GM19240 (cell line): ENCODE measurements at regions not wholly inside any gene's neighbourhood (a gene's known extent, or its start where the extent isn't known, plus 50 kb on each side); places are given as distances from the start of the nearest gene placed in this dataset.

Source experiments
- DNase-seq: peaks from one replicate; pipeline ENCODE4 v3.0.0; 2011; ENCODE audit warnings: low spot score; ENCODE audit not compliant: insufficient read length

GRCh38 chr16:85187886-85188285, 75.6 kb upstream of the CIBAR2 start:
- no peak for DNase-seq

DNA sequence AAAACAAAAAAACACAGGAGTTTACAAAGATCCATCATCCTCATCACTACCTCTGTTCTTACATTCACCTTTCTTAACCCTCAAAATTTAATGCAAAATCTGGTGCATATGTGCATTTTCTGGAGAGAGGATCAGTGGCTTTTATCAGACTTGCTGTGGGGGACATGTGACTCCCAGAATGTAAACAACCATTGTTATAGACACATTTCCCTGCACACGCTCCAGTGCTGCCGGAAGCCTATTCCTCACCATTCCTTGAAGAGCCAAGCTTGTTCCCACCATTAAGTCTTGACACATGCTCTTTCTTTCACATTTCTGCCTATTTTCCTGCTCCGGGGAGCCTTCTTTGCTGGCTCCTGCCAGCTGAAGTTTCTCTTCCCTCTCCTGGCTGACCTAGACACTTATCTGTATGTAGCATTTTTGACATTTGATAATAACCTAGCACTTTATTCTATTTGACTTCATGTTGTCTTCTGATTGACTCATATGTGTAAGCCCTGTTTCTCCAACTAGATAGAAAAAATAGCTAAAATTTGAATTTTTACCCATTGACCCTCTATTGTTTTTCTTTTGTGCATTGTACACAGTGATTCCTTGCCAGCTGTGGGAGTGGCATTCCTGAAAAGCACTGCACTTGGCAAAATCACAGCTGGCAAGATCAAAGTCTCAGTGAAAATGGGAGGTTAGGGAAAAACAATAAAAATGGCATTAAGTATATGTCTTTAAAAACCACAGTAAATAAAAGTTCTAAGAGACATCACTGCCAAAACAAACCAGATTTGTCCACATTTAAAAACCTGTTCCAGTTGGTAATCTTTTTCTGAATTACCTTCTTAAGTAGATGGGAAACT, 76.8 kb upstream of the CIBAR2 start:
- no peak for DNase-seq

DNA sequence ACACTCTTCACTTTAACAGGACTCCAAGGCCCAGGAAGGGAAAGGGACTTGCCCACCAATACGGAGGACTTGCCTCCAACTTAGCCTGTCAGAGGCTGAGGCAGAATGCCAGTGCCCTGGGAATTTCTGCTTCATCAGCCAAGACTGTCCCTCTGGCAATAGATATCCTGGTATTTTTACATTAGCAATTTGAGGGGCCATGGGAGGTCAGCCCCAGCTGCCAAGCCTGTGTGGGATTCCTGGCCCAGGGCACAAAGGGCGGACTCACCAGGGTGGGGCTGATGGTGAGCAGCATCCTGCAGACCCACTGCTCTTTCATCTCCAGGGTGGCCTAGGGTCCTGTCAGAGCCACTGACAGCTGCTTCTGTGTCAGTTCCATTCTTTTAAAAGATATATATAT, 78.3 kb upstream of the CIBAR2 start:
- no peak for DNase-seq

DNA sequence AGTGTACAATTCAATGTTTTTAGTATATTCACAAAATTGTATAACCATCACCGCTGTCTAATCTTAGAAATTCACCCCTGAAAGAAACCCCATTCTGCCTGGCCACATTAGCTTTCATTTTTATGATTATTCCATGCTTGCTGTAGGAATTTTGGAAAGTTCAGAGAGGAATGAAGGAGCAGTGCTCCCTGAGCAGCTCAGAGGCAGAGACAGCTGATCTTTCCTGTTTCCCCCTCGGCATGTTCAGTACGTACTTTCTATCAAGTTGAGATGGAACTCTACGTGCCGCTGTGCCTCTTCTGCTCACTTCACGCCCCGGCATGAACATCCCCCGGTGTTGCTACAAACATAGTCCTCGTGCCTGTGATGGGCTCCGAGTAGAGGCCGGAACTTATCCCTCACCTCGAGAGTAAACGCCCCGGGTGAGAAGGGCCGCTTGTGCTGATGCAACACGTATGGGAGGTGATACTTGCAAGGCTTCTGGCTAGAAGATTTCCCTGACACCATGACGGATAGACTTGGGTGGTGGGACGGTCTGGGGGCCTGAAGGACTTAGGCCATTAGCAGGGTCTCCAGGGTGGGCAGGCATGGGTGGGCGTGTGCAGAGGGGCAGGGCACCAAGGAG, 79.2 kb upstream of the CIBAR2 start:
- DNase-seq, result no peak

DNA sequence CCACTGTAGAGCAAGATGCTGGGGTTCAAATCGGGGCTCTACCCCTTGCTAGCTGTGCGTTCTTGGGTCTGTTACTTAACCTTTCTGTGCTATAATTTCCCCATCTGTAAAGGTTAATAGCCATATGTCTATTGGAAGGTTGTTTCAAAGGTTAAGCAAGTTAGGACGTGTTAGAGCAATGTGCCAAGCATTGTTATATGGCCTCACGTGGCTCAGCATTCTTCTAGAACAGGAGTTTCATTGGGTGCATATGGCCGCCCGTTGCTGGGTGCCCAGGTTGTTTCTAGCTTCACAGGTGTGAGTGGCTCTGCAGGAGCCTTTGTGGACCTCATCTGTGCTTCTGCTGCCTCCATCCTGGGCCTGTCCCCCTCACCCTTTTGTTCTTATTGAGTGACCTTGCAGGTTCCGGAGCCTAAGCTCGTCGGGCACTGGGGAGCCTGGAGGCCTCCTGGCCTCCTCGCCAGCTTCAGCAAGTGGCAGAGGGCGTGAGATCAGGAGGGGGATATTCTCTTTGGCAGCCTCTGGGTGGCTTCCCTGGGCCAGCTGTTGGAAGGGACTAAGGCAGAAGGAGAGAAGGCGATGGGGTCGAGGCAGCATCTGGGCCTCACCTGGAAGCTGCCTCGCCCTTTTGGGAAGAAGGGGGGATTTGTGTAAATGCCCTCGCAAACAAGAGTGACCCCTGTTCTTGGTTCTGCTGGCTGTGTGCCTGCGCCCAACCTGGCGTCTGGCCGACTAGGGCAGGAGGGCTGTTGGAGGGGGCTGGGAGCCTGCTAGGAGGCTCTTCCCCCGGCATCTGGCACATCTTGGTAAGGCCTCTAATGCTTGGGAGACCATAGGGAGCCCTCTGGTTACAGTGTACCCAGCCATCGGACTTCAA, 80.2 kb upstream of the CIBAR2 start:
- no peak for DNase-seq

GRCh38 chr16:85193115-85193493, 80.8 kb upstream of the CIBAR2 start:
- DNase-seq, result no peak

- no peak for DNase-seq
Observed at GRCh38 chr16:85193876-85194275, 81.6 kb upstream of the CIBAR2 start.

- no peak for DNase-seq
Observed at GRCh38 chr16:85194307-85195270, 82.3 kb upstream of the CIBAR2 start.

- DNase-seq, result no peak
Observed at GRCh38 chr16:85195271-85195647, 83.0 kb upstream of the CIBAR2 start.

- no peak for DNase-seq
Observed at GRCh38 chr16:85195900-85196772, 83.9 kb upstream of the CIBAR2 start.

- DNase-seq, result no peak
Observed at GRCh38 chr16:85196976-85197375, 84.7 kb upstream of the CIBAR2 start.

DNA sequence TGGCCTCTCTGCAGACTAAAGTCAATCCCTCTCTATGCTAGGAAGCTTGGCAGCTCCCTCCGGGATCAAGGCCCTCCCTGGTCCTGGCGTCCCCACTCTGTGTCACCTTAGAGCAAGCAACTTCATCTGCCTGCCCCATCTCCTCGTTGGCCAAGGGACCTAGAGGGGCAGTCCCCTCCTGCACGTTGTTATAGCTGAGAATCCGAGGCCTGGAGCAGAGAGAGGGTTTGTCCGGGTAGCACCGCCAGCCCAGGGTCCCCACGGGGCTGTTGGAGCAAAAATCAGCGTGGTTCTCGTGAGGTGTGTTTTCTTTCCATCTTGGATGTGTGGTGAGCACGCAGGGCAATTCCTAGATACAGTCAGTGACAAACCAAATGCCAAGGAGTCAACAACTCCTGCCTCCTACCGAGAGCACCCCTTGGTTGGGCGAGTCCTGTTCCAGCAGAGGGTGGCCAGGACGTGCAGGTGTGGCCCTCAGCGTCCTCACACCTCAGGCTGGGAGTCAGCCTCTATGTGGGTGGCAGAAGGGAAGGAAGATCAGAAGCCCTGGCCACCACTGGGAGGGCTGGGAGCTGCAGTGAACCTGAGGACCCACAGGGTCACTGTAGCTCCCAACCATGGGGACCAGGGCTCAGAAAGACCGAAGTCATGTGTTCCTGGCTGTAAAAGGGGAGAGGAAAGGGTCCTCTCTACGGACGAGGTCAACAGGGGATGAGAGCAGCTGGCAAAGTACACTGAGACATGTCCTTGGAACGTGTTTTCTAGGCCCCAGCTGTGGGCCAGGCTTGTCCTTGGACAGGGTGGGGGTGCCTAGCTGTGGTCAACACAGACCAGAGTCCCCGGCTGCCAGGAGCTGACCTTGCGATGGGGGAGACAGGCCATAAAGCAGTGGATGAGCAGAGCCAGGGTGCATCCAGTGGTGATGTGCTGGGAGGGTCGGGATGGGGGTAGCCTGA, 85.6 kb upstream of the CIBAR2 start:
- no peak for DNase-seq

DNA sequence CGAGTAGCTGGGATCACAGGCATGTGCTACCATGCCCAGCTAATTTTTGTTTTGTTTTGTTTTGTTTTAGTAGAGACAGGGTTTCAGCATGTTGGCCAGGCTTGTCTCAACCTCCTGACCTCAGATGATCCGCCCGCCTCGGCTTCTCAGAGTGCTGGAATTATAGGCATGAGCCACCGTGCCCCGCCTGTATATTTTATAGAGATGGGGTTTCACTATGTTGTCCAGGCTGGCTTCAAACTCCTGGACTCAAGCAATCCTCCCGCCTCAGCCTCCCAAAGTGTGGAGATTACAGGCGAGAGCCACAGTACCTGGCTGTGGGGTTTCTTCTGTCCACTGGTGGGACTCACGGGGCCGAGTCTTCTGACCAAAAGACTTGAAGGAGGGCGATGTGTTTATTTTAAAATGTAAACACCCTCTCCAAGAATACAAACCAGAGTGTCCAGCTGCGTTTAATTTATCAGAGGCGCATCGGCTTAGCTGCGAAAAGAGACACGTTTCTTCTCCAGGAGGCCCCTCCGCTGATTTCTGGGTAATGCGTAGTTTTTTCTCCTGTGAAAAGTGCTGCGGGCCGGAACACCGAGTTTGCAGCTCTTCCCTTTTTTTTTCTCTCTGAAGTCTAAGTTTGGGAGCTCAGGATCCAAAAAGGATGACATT, 86.9 kb upstream of the CIBAR2 start:
- DNase-seq, result no peak

DNA sequence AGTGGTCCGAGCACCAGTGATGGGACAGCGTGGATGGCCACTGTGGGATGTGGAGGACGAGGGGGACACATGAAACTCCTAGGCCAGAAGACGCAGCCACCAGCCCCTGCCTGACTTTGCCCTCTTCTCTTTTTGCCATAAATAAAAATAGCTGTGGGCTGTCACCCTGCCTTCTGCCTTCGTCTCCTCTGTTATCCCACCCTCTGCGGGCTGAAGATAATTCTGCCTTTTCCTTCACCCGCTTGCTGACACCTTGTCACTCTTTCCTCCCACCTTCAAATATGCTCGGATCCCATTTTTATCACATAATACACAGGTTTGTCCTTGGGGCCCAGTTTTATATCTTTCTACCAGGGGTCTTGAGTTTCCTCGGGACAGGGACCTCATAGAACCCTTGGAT, 87.6 kb upstream of the CIBAR2 start:
- DNase-seq, result no peak

DNA sequence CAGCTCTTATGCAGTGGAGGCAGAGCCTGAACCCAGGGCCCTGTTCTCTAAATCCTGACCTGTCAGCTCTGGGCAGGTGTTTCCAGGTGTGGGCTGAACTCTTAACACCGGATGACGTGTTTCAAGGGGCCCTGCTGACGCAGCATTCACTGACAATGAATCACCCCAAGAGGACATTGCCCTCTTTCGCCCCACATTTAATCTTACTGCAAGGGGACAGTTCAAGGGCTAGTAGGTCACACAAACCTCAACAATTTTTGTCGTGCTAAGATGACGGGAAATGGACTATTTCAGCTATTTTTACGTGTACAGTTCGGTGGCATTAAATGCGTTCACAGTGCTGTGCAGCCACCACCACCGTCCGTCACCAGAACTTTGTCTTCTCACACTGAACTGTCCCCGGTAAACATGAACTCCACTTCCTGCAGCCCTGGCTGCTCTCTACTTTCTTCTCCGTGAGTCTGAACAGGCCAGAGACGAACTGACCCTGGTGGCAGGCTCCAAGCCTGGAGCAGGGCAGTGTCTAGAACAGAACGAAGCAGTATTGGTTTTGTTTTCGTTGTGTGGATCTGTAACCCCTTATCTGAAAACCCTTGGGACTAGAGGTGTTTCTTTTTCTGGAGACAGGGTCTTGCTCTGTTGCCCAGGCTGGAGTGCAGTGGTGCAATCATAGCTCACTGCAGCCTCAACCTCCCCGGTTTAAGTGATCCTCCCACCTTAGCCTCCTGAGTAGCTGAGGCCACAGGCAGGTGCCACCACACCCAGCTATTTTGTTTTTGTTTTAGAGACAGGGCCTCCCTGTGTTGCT, 88.4 kb upstream of the CIBAR2 start:
- DNase-seq, result no peak

- no peak for DNase-seq
Observed at GRCh38 chr16:85201574-85201973, 89.3 kb upstream of the CIBAR2 start.

- no peak for DNase-seq
Observed at GRCh38 chr16:85202051-85202601, 89.9 kb upstream of the CIBAR2 start.
